HepG2 (cell line): ENCODE measurements at regions not wholly inside any gene's neighbourhood (a gene's known extent, or its start where the extent isn't known, plus 50 kb on each side); places are given as distances from the start of the nearest gene placed in this dataset.

ENCODE experiments used
- ATAC-seq: fragments of 200-7000 bp; cut with Tn5 transposase; 3 replicates; pipeline ENCODE4 v1.9.1; 2020; ENCODE audit warnings: mild to moderate bottlenecking, moderate library complexity
- BruUV-seq: library from RNA; stranded (reverse); fragments of 400-500 nt; replicated peaks from 2 replicates; lab custom pipeline; 2021; lab: Mats Ljungman, UMichigan
- CTCF ChIA-PET: fragments of 300-600 bp; formaldehyde crosslinking; extraction: SDS; loops from one replicate; lab custom pipeline; 2021; ENCODE audit warnings: low total read pairs, inconsistent platforms, low intra/inter-chr PET ratio; lab: Yijun Ruan, JAX
- POLR2A ChIA-PET: fragments of 350-600 bp; sonication (Branson Sonifier 250); formaldehyde crosslinking; loops from one replicate; lab custom pipeline; 2020; ENCODE audit warnings: antibody characterized with exemption, inconsistent platforms; lab: Yijun Ruan, JAX
- DNase-seq: peaks from one replicate; pipeline ENCODE4 v3.0.0-alpha.2; 2015; ENCODE audit warnings: low spot score
- FAIRE-seq: peaks from 3 replicates; lab custom pipeline; 2011; peaks lifted over from hg19 to GRCh38; lab: Jason Lieb, UNC
- H2AFZ ChIP-seq: one replicate; pipeline ENCODE4 v1.6.1; 2011; ENCODE audit warnings: low read length, inconsistent platforms
- H3K27ac ChIP-seq: fragments of 300-600 bp; 3 replicates; pipeline ENCODE4 v1.8.0; 2011; ENCODE audit warnings: mixed run types, mild to moderate bottlenecking, mixed read lengths, low read length, inconsistent platforms; ENCODE audit not compliant: insufficient read depth; ENCODE audit errors: extremely low read length
- H3K27me3 ChIP-seq, 2 experiments: fragments of 200-600 bp in 1 of 2; 2 replicates in 1 of 2; 3 replicates in 1 of 2; pipeline versions ENCODE4 v1.6.0 to v1.8.0; 2011; ENCODE audit warnings: low read length in 2 of 2, mild to moderate bottlenecking in 2 of 2, moderate library complexity in 2 of 2, inconsistent platforms in 1 of 2; ENCODE audit not compliant: insufficient read depth in 2 of 2, control insufficient read depth in 1 of 2
- H3K36me3 ChIP-seq, 2 experiments: fragments of 200-600 bp in 1 of 2; replicated peaks in 1 of 2; 2 replicates in 1 of 2; 3 replicates in 1 of 2; pipeline versions ENCODE4 v1.5.1 to v1.8.0; 2011; ENCODE audit warnings: low read length in 2 of 2, inconsistent platforms in 1 of 2; ENCODE audit not compliant: insufficient read depth in 2 of 2, control insufficient read depth in 1 of 2
- H3K4me1 ChIP-seq: 2 replicates; pipeline ENCODE4 v1.5.1; 2012; ENCODE audit warnings: low read length, inconsistent platforms; ENCODE audit not compliant: insufficient read depth
- H3K4me2 ChIP-seq: 2 replicates; pipeline ENCODE4 v1.6.0; 2011; ENCODE audit warnings: low read depth, low read length, inconsistent platforms
- H3K4me3 ChIP-seq, 3 experiments: fragments of 200-600 bp in 1 of 3; sonication (generic), shearing (Covaris generic) in 1 of 3; replicated peaks in 1 of 3; 2 replicates each; pipeline ENCODE4 v1.5.1; 2011 to 2016; ENCODE audit warnings: low read length in 3 of 3, inconsistent platforms in 2 of 3, low read depth in 2 of 3, mild to moderate bottlenecking in 2 of 3, control low read depth in 1 of 3, mixed read lengths in 1 of 3; ENCODE audit not compliant: insufficient read depth in 1 of 3
- H3K79me2 ChIP-seq: one replicate; pipeline ENCODE4 v1.6.1; 2011; ENCODE audit warnings: low read length, inconsistent platforms; ENCODE audit not compliant: insufficient read depth
- H3K9ac ChIP-seq: 2 replicates; pipeline ENCODE4 v1.6.0; 2011; ENCODE audit warnings: mild to moderate bottlenecking, low read depth, low read length, inconsistent platforms; ENCODE audit not compliant: insufficient read depth
- H3K9me3 ChIP-seq: 2 replicates; pipeline ENCODE4 v1.5.1; 2012; ENCODE audit warnings: mild to moderate bottlenecking, low read length
- H4K20me1 ChIP-seq: 2 replicates; pipeline ENCODE4 v1.6.0; 2011; ENCODE audit warnings: inconsistent platforms, mild to moderate bottlenecking, low read length, moderate library complexity; ENCODE audit not compliant: insufficient read depth
- CHCHD3 ChIP-seq: sonication (generic); formaldehyde crosslinking; IDR thresholded peaks from 2 replicates; pipeline ENCODE4 v1.8.0; 2022; ENCODE audit warnings: mild to moderate bottlenecking, missing genetic modification reagents, moderate library complexity
- ELF1 ChIP-seq: sonication (generic); formaldehyde crosslinking; IDR thresholded peaks from 2 replicates; pipeline ENCODE4 v1.4.0; 2020; ENCODE audit warnings: missing genetic modification reagents
- ISL2 ChIP-seq: sonication (generic); formaldehyde crosslinking; IDR thresholded peaks from 2 replicates; pipeline ENCODE4 v1.5.0; 2020; ENCODE audit warnings: missing genetic modification reagents
- MXI1 ChIP-seq: IDR thresholded peaks from 3 replicates; pipeline ENCODE4 v1.6.1; 2012; ENCODE audit warnings: low read depth, low read length, inconsistent platforms, borderline replicate concordance
- PBX2 ChIP-seq: IDR thresholded peaks from 2 replicates; pipeline ENCODE4 v1.6.1; 2016; ENCODE audit warnings: control low read depth
- RBAK ChIP-seq: sonication (generic); formaldehyde crosslinking; IDR thresholded peaks from 2 replicates; pipeline ENCODE4 v1.5.1; 2020; ENCODE audit warnings: mild to moderate bottlenecking, missing genetic modification reagents
- RXRB ChIP-seq: IDR thresholded peaks from 2 replicates; pipeline ENCODE4 v1.6.1; 2016; ENCODE audit warnings: borderline replicate concordance, missing genetic modification reagents, missing compliant biosample characterization
- SALL2 ChIP-seq: sonication (generic); formaldehyde crosslinking; IDR thresholded peaks from 2 replicates; pipeline ENCODE4 v1.8.1; 2023; ENCODE audit warnings: mild to moderate bottlenecking, missing genetic modification reagents, inconsistent platforms
- SMARCC2 ChIP-seq: fragments of 450-650 bp; IDR thresholded peaks from 2 replicates; pipeline ENCODE4 v1.6.1; 2017; ENCODE audit warnings: antibody characterized with exemption, mild to moderate bottlenecking
- SSRP1 ChIP-seq: IDR thresholded peaks from 2 replicates; pipeline ENCODE4 v1.6.1; 2016; ENCODE audit warnings: control low read depth
- ZBTB14 ChIP-seq: sonication (generic); formaldehyde crosslinking; IDR thresholded peaks from 2 replicates; pipeline ENCODE4 v1.4.0; 2020; ENCODE audit warnings: missing genetic modification reagents
- ZNF180 ChIP-seq: sonication (generic); formaldehyde crosslinking; IDR thresholded peaks from 2 replicates; pipeline ENCODE4 v1.4.0; 2020; ENCODE audit warnings: low read depth, missing genetic modification reagents, borderline replicate concordance
- ZNF335 ChIP-seq: sonication (generic); formaldehyde crosslinking; IDR thresholded peaks from 2 replicates; pipeline ENCODE4 v1.4.0; 2020; ENCODE audit warnings: missing genetic modification reagents
- ZNF34 ChIP-seq: sonication (generic); formaldehyde crosslinking; IDR thresholded peaks from 2 replicates; pipeline ENCODE4 v1.4.0; 2020; ENCODE audit warnings: mild to moderate bottlenecking, missing genetic modification reagents, borderline replicate concordance
- ZNF75D ChIP-seq: sonication (generic); formaldehyde crosslinking; IDR thresholded peaks from 2 replicates; pipeline ENCODE4 v1.8.1; 2023; ENCODE audit warnings: missing genetic modification reagents, mild to moderate bottlenecking, borderline replicate concordance
- ZNF788 ChIP-seq: sonication (generic); formaldehyde crosslinking; IDR thresholded peaks from 2 replicates; pipeline ENCODE4 v1.5.0; 2020; ENCODE audit warnings: mild to moderate bottlenecking, missing genetic modification reagents, borderline replicate concordance
- ZSCAN31 ChIP-seq: sonication (generic); formaldehyde crosslinking; IDR thresholded peaks from 2 replicates; pipeline ENCODE4 v1.5.0; 2020; ENCODE audit warnings: low read depth, mild to moderate bottlenecking, missing genetic modification reagents
- WGBS: methylation state at CpG from one replicate; pipeline ENCODE4 v1.1.6; 2017; ENCODE audit warnings: low lambda C conversion rate; 5-methylcytosine and 5-hydroxymethylcytosine counted together
- in situ Hi-C: cut with HindIII; loops from 2 replicates; pipeline ENCODE4 v1.10.0; 2017; ENCODE audit warnings: low pct_unique_long_range_greater_than_20kb; ENCODE audit not compliant: extremely low pct_ligation_motif_present
- intact Hi-C: fragments of 100-400 bp; cut with micrococcal nuclease; formaldehyde crosslinking; loops from one replicate; pipeline ENCODE4 v1.10.0; 2022; ENCODE audit not compliant: unreplicated experiment
- TF ChIP-seq, protein P1 (sequence below): sonication (generic); formaldehyde crosslinking; IDR thresholded peaks from 2 replicates; pipeline ENCODE4 v1.4.0; 2020; ENCODE audit warnings: missing genetic modification reagents

DNA sequence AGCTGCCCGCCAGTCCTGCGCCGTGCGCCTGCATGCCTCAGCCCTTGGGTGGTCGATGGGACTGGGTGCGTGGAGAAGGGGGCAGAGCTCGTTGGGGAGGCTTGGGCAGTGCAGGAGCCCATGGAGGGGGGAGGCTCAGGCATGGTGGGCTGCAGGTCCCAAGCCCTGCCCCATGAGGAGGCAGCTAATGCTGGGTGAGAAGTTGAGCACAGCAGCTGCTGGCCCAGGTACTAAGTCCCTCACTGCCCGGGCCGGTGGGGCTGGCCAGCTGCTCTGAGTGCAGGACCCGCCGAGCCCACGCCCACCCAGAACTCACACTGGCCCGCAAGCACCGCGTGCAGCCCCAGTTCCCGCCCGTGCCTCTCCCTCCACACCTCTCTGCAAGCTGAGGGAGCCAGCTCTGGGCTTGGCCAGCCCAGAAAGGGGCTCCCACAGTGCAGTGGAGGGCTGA, 764.3 kb upstream of the TYRP1 start (continued):
- TF ChIP-seq ZNF34 (no peak), SSRP1 (no peak), ZNF788 (CRISPR knock-in tag) (no peak), RXRB (CRISPR knock-in tag) (no peak), ZBTB14 (CRISPR knock-in tag) (no peak), ZSCAN31 (CRISPR knock-in tag) (no peak), RBAK (CRISPR knock-in tag) (no peak), PBX2 (CRISPR knock-in tag) (no peak), ISL2 (CRISPR knock-in tag) (no peak), CHCHD3 (CRISPR knock-in tag) (no peak)
- TF ChIP-seq, protein P1, sequence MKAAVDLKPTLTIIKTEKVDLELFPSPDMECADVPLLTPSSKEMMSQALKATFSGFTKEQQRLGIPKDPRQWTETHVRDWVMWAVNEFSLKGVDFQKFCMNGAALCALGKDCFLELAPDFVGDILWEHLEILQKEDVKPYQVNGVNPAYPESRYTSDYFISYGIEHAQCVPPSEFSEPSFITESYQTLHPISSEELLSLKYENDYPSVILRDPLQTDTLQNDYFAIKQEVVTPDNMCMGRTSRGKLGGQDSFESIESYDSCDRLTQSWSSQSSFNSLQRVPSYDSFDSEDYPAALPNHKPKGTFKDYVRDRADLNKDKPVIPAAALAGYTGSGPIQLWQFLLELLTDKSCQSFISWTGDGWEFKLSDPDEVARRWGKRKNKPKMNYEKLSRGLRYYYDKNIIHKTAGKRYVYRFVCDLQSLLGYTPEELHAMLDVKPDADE (CRISPR knock-in tag), result no peak

DNA sequence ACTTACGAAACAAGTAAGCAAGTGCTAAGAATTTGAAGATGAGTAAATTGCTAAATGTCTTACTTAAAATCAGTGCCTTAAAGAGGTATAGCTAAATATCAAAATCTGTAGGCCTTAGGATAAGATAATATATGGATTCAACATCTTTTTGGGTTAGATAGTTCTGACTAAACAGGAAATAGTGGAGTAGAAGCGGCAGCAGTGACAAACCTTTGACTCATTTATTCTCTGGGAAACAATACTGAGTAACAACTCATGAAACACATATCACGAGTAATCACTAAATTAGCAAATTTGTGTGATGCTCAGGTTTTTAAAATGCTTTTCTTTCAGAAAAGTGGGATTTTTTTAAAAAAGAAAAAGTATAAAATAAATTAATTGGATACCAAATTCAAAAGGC, 762.1 kb upstream of the TYRP1 start:
- intact Hi-C loops (no loop called here), in situ Hi-C loops (no loop called here)
- H3K9ac ChIP-seq, result no peak overlapping the region
- WGBS, result 16% methylated on average over 3 of the region's 3 CpGs
- no peaks in the 10 kb centered on the region for H4K20me1 ChIP-seq
- ChIA-PET CTCF (no interaction called here), POLR2A (no interaction called here)
- H3K27me3 ChIP-seq, result no peaks in the 10 kb centered on the region
- peaks cover 75% of the 10 kb centered on the region for H3K9me3 ChIP-seq
- no peak overlapping the region for H3K4me2 ChIP-seq
- no peak overlapping the region for H3K4me3 ChIP-seq
- no peak for TF ChIP-seq ZNF180 (CRISPR knock-in tag)
- TF ChIP-seq ELF1, result no peak
- no peak for TF ChIP-seq ZNF335 (CRISPR knock-in tag)
- no peak for TF ChIP-seq ZNF75D (CRISPR knock-in tag)
- no peak for TF ChIP-seq MXI1
- TF ChIP-seq SMARCC2, result no peak
- no peak for TF ChIP-seq SALL2
- DNase-seq (no peak), ATAC-seq (no peak), FAIRE-seq (no peak)
- no peaks in the 10 kb centered on the region for H3K4me1 ChIP-seq
- no peaks in the 10 kb centered on the region for H3K36me3 ChIP-seq
- no peak overlapping the region for H3K27ac ChIP-seq
- H2AFZ ChIP-seq, result no peak overlapping the region
- BruUV-seq, result no TSS peak
- no peaks in the 10 kb centered on the region for H3K79me2 ChIP-seq
